ENCODE measurements at regions not wholly inside any gene's neighbourhood (a gene's known extent, or its start where the extent isn't known, plus 50 kb on each side); places are given as distances from the start of the nearest gene placed in this dataset.

DNA sequence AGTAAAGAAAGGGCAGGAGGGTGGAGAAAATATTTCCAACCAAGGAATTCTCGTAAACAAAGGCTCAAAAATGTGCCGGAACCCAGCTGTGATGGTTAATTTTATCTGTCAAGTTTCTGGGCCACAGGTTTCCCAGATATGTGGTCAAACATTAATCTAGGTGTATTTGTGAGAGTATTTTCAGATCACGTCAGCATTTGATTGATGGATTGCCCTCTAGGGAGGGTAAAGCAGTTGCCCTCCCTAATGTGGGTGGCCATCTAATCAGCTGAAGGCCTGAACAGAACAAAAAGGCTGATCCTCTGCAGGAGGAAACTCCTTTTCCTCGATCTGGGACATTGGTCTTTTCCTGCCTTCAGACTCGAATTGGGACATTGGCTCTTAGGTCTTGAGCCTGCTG lies 298.7 kb upstream of the TCF21 start:
- TF ChIP-seq, protein P1, sequence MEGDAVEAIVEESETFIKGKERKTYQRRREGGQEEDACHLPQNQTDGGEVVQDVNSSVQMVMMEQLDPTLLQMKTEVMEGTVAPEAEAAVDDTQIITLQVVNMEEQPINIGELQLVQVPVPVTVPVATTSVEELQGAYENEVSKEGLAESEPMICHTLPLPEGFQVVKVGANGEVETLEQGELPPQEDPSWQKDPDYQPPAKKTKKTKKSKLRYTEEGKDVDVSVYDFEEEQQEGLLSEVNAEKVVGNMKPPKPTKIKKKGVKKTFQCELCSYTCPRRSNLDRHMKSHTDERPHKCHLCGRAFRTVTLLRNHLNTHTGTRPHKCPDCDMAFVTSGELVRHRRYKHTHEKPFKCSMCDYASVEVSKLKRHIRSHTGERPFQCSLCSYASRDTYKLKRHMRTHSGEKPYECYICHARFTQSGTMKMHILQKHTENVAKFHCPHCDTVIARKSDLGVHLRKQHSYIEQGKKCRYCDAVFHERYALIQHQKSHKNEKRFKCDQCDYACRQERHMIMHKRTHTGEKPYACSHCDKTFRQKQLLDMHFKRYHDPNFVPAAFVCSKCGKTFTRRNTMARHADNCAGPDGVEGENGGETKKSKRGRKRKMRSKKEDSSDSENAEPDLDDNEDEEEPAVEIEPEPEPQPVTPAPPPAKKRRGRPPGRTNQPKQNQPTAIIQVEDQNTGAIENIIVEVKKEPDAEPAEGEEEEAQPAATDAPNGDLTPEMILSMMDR (IDR thresholded peaks at IDR 0.05; ENCODE audit: insufficient read depth, low read depth, low read length), result no peak
- CTCF ChIA-PET, result no interaction called here
- Histone ChIP-seq H3K4me3 (ENCODE audit: low read depth, low read length) (no peak overlapping the region), H3K36me3 (ENCODE audit: control insufficient read depth, insufficient read depth, low read length) (no peaks in the 10 kb centered on the region), H3K27me3 (ENCODE audit: control insufficient read depth, insufficient read depth, low read length) (no peaks in the 10 kb centered on the region)
- POLR2A ChIA-PET, result no interaction called here
- DNase-seq (ENCODE audit: low read depth), result no peak

DNA sequence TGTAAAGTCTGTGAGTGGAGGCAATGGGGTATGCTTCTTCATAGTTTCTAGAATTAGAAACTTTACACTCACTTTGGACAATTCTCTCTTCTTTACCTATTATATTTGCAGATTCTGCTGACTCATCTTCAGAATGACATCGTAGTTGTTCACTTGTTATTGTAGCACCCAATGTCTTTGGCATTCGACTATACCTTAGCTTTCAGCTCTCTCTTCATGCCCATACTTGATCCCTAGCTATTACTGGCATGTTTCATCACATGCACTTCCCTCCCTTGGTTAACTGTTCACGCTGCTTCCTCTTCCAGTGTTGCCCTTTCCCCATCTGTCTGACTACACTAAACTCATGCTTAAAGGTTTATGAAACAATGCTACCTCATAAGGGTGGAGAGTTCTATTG lies 298.1 kb upstream of the TCF21 start:
- TF ChIP-seq, protein P1 (IDR thresholded peaks at IDR 0.05; ENCODE audit: insufficient read depth, low read depth, low read length), result no peak
- Histone ChIP-seq H3K27me3 (ENCODE audit: control insufficient read depth, insufficient read depth, low read length) (no peaks in the 10 kb centered on the region), H3K36me3 (ENCODE audit: control insufficient read depth, insufficient read depth, low read length) (no peaks in the 10 kb centered on the region), H3K4me3 (ENCODE audit: low read depth, low read length) (no peak overlapping the region)
- ChIA-PET POLR2A (no interaction called here), CTCF (interaction anchor here (0.6 to 0.8 kb wide), 2 partner anchors 326 to 340 kb away, joined by 3 read pairs; no protein-coding TSS in a partner anchor)
- DNase-seq (ENCODE audit: low read depth), result no peak

DNA sequence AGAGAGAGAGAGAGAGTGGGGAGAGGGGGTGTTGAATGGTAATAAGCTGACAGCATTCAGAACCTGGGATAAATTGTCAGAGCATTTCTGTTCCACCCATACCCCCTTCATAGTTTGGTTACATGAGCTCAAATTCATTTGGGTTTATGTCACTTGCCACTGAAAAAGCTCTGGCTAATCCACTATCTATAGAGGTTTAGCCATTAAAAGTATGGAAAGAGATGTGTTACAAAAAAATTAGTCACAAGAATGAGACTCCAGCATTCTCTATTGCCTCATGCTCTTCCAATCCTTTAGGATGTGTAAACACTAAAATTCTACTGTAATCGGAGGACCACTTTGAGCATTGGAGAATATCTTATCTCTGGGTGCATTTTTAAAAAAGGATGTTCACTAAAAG lies 297.6 kb upstream of the TCF21 start:
- no peak overlapping the region for H3K4me3 ChIP-seq (ENCODE audit: low read depth, low read length)
- ChIA-PET POLR2A (no interaction called here), CTCF (interaction anchor here (0.6 to 0.8 kb wide), 2 partner anchors 325 to 339 kb away, joined by 3 read pairs; no protein-coding TSS in a partner anchor)
- no peaks in the 10 kb centered on the region for H3K36me3 ChIP-seq (ENCODE audit: control insufficient read depth, insufficient read depth, low read length)
- TF ChIP-seq, protein P1 (IDR thresholded peaks at IDR 0.05; ENCODE audit: insufficient read depth, low read depth, low read length), result no peak
- no peak for DNase-seq (ENCODE audit: low read depth)
- H3K27me3 ChIP-seq (ENCODE audit: control insufficient read depth, insufficient read depth, low read length), result no peaks in the 10 kb centered on the region

DNA sequence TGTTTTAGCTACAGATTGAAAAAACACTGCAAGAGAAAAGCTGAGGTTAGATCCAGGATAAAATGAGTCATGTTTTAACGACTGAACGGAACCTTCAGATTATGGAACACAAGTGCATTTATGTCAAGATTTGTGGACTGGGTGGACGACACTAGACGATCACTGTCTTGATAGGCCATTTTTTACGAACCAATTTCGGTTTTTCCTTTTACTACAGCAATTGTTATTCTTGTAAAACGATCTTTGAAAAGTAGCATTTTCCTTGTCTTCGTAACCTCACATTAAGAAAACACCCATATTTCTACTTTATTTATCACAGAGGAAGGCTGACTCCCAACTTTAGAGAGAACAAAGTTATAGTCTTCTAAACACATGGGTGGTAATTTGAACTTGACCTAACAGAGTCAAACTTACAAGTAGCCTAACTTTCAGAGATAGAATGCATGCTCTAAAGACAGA lies 294.2 kb upstream of the TCF21 start:
- ChIA-PET CTCF (interaction anchor here (0.9 to 1.0 kb wide), 2 partner anchors 9 to 25 kb away, joined by 3 read pairs; no protein-coding TSS in a partner anchor), POLR2A (interaction anchor here (0.6 kb wide), 2 partner anchors 110 to 1138 kb away, joined by 3 to 4 read pairs; no protein-coding TSS in a partner anchor)
- TF ChIP-seq, protein P1 (IDR thresholded peaks at IDR 0.05; ENCODE audit: insufficient read depth, low read depth, low read length), result no peak
- no peaks in the 10 kb centered on the region for H3K36me3 ChIP-seq (ENCODE audit: control insufficient read depth, insufficient read depth, low read length)
- H3K4me3 ChIP-seq (ENCODE audit: low read depth, low read length), result no peak overlapping the region
- no peak for DNase-seq (ENCODE audit: low read depth)
- H3K27me3 ChIP-seq (ENCODE audit: control insufficient read depth, insufficient read depth, low read length), result no peaks in the 10 kb centered on the region

DNA sequence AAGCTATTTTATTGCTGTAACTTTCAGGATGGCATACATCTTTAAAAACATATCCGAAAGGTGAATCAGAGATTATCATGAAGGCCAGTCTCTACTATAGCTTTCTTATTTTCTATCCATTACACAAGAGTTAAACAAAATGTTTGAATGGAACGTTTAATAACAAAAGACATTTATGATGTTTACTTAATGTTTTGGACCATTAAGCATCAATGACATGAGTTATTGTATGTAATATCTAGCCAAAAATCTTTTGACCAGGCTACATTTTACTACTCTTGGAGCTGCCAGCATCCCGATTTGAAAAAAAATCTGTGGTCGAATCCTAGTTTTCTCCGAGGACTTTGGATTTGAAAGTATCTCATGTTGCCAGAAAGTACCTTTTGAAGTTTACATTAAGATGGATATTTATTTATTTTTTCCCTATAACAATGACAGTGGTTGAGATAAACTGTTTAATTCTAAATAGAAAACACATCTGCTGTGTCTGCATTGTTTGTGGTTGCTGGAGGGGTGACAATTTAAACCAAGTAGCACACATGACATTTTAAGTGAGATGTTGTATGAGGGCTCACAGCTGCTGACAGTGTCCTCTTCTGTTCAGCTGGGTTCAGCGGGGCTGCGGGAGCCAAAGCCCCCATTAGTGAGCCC lies 293.7 kb upstream of the TCF21 start:
- ChIA-PET CTCF (interaction anchor here (0.9 to 1.0 kb wide), 2 partner anchors 8 to 26 kb away, joined by 3 read pairs; no protein-coding TSS in a partner anchor), POLR2A (interaction anchor here (0.6 to 0.7 kb wide), 3 partner anchors 110 to 1138 kb away, joined by 3 to 4 read pairs (median 3); no protein-coding TSS in a partner anchor)
- peak; percentile 16 for DNase-seq (ENCODE audit: low read depth)
- TF ChIP-seq, protein P1 (IDR thresholded peaks at IDR 0.05; ENCODE audit: insufficient read depth, low read depth, low read length), result no peak
- H3K4me3 ChIP-seq (ENCODE audit: low read depth, low read length), result no peak overlapping the region
- no peaks in the 10 kb centered on the region for H3K36me3 ChIP-seq (ENCODE audit: control insufficient read depth, insufficient read depth, low read length)
- no peaks in the 10 kb centered on the region for H3K27me3 ChIP-seq (ENCODE audit: control insufficient read depth, insufficient read depth, low read length)

Measured in BJ (cell line).